ENCODE measurements at regions not wholly inside any gene's neighbourhood (a gene's known extent, or its start where the extent isn't known, plus 50 kb on each side); places are given as distances from the start of the nearest gene placed in this dataset.
"Not testable (repeated sequence)": the region's sequence is repeated elsewhere in the genome, so short reads cannot be mapped to it uniquely, and the experiment has no call there.

DNA sequence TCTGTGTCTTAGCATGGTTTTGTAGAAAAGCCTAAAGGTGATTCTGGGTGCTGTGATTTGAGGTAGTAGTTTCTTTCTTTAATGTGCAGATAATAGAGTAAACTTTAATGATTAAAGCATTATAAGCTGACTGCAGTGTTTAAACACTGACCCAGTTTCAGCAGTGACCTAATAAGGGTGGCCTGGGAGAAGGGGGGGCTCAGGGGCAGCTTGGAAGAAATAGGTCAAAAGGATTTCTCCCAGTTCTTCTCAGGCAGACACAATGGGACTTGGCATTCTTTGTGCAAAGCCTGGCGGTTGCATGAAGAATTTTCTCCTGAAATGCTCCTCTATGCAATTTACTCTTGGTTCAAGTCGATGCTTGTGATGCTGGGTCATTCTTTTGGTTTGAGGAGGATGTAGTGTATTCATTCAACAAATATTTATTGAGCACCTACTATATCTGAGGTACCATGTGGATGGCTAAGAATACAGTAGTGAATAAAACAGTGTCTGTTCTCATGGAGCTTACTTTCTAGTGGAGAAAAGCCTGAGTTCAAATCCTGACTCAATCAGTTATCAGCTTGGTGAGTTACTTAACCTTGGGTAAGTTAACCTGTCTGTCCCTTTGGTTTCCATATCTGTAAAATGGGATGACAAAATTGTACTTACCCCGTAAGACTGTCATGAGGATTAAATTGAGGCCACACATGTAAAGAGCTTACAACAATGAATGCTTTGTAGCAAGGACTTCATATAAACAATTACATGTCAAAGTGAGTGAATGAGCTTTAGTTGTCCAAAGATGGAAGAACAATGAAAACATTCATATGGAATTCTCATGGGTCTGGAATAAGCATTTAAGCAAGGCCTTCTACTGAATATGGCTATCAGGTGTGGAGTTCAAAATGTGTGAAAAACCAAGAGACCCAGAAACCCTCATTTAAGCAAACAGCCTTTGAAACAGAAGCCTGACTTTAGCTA is 210.2 kb downstream of the KCNRG start:
- in situ Hi-C loops (cut with MboI; ENCODE audit: low sequenced_read_pairs): no loop called here

DNA sequence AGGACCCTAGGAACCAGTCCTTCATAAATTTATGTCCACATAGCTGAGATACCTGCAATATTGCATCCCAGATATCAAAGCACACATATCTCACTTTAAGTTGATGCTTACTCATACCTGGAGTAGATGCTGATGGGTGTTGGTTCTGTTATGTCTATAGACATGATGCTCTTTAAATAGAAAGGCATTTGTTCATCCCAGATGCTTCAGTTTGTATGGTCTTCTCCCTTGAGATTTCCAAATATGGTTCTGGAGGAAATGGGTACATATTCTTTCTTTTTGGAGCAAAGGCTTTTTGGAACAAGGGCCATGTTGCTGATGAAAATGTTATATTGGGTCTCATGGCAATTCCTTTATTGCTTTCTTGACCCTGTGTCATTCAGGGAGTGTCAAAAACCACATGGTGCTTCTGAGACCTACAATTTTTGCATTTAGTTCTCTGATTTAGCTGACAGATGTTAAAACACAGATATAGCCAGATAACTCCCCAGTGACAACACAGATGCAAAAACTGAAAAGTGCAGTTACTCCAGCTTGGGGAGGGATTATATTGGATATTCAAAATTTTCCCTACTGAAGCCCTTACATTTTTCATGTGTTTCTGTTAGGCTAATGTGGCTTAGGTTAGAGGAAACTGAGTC is 211.4 kb downstream of the KCNRG start:
- in situ Hi-C loops (cut with MboI; ENCODE audit: low sequenced_read_pairs): no loop called here

DNA sequence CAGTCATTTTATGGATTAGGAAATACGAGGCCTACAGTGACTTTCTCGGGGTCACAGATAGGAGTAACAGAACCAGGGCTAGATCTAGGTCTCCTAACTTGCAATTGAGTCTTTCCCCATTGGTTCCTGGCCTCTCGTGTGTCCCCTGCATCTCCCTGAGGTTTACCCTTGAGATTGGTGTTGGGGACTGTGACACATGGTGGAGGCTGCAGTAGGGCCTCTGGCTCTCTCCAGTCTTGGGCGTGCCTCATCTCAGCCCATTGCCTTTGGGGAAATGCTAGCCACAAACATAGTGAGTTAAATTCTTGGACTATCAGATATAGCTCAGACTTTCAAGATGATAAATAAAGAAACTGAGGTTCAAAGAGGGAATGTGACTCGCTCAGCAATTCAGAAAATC is 212.1 kb downstream of the KCNRG start:
- in situ Hi-C loops (cut with MboI; ENCODE audit: low sequenced_read_pairs): no loop called here

DNA sequence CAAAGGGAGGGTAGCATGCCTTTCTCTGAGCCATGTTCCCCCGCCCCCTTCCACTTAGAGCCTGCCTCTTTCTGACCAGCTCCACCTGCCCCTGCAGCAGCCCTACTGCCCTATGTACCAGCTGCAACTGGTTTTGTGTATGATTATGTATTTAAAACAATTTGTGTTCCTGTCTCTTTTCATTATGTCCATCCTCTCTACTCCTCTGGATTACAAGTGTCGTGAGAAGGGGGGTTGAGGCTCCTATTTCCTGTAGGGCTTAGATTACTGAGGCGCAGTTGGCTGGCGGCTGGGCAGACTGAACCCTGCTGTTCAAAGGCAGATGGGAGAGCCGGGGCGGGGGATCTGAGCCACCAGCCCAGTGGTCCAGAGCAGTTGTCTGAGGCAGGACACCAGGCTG is 213.3 kb downstream of the KCNRG start:
- in situ Hi-C loops (cut with MboI; ENCODE audit: low sequenced_read_pairs): no loop called here

DNA sequence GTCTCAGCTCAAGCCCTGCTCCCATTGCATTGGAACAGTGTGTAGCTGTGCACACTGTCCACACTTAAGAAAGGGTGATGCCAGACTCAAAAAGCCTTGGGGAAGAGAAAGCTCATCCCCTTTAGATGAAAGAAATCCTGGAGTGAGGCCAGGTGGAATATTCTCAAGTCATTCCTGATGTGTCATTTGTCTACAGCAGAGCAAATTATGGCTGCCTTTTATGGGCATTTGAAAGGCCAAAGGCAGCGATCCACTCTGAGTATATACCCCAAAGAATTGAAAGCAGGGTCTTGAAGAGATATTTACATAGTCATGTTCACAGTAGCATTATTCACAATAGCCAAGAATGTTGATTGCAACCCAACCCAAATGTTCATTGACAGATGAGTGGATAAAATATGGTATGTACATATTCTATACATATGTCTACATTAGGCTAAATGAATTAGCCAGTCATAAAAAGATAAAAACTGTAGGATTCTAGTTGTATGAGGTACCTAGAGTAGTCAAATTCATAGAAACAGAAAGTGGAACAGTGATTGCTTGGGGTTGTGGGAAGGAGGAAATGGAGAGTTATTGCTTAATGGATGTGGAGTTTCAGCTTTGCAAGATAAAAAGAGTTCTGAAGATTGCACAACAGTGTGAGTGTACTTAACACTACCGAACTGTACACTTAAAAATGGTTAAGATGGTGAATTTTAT is 214.9 kb downstream of the KCNRG start:
- in situ Hi-C loops (cut with MboI; ENCODE audit: low sequenced_read_pairs): no loop called here

DNA sequence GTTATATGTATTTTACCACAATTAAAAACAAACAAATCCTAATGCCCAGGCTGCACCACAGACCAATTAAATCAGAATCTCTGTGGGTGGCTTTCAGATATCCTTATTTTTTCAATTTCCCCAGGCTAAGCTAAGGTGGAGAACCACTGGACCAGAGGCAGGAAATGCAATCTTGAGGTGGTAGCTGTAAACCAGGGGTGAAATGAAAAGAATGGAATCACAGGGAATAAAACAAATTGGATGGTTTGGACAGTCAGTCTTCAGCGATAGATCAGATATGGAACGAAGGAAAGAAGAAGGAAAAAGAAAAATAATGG is 215.4 kb downstream of the KCNRG start:
- in situ Hi-C loops (cut with MboI; ENCODE audit: low sequenced_read_pairs): no loop called here

DNA sequence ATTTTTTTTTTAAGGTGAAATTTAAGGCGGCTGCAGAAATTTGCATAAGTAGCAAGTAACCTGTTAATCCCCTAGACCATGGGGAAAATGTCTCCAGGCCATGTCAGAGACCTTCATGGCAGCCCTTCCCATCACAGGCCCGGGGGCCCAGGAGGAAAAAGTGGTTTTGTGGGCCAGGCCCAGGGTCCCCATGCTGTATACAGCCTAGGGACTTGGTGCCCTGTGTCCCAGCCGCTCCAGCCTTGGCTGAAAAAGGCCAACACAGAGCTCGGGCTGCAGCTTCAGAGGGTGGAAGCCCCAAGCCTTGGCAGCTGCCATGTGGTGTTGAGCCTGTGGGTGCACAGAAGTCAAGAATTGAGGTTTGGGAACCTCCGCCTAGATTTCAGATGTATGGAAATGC is 218.3 kb downstream of the KCNRG start:
- in situ Hi-C loops (cut with MboI; ENCODE audit: low sequenced_read_pairs): not testable (repeated sequence)

DNA sequence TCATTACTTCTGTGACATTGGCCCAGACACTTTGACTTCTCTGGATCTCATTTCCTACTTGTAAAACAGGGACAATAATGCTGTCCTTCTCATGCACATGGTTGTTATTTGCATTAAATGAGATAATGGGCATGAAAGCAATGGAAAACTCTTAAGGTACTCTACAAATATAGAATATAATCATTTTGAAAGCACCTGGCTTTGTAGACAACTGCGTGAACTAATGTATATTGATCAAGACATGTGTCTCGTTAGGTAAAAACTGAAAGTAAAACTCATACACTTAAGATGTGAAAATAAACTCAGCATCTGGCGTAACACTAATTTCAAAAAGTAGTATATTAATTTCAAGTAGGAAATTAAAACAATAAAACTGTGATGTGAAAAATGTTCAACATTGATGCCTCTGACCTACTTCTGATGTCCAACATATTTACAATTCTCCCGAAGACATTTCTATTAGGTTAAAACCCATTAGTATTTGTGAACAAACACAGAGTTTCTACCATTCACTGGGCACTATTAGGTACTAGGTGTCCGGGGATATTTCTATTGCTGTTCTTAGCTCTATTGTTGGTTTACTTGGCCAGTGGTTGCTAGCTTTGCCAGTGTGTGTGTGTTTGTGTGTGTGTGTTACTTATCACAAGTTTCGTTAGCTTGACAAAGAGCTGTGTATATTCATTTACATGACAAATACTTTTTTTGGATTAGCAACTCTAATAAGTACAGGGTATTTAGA is 220.5 kb downstream of the KCNRG start:
- in situ Hi-C loops (cut with MboI; ENCODE audit: low sequenced_read_pairs): no loop called here

DNA sequence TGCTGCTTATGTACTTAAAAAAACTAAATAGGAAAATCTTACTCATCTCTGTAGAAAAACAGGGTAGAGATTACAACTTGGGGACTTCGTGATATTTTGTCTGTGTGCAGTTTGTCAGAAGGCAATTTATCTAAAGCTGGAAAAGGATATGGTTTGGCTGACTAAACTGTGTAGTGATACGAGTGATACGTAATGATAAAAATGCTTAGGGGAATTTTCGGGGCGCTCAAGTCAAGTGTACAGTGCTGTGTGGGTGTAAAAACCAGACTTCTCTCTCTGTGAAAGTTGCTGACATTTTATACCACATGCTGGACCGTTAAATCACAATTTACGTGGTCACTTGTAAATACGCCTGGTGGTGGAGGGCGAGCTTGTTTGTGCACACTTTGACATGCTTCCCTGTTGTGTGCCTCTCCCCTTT is 221.7 kb downstream of the KCNRG start:
- in situ Hi-C loops (cut with MboI; ENCODE audit: low sequenced_read_pairs): no loop called here

DNA sequence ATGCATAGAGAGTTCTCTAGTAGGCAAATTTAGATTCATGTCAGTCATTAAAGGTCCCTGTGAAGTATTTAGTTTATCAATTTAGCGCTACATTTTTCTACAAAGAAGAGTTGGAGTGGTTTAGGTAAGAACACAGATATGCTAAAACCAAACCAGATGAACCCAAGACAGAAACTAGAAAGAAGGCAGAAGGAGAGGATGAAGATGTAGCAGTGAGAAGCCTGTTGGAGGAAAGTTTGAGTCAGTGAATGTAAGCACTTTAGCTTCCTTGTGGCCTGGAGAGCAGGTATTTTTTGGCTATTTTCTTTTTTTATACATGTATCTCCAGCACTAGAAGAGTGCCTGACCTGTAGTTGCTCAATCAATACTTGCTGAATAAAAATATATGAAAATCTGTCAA is 223.7 kb downstream of the KCNRG start:
- in situ Hi-C loops (cut with MboI; ENCODE audit: low sequenced_read_pairs): no loop called here

DNA sequence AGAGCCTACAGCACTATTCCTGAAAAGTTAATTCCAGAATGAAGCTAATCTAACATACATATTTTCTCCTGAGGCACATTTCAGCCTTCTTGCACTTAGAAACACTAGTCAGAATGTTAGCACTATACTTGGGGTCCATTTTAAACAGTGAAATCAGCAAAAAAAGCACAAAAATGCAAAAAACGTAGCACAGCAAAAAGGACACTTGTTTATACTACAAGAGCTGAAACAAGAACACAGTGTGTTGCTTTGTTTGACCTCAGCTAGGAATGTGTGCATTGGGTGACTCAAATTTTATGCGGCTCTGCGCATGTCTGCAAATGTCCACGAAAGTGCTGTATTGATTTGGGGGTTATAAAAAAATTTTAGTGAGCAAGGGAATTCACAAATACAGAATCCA is 226.2 kb downstream of the KCNRG start:
- in situ Hi-C loops (cut with MboI; ENCODE audit: low sequenced_read_pairs): no loop called here

DNA sequence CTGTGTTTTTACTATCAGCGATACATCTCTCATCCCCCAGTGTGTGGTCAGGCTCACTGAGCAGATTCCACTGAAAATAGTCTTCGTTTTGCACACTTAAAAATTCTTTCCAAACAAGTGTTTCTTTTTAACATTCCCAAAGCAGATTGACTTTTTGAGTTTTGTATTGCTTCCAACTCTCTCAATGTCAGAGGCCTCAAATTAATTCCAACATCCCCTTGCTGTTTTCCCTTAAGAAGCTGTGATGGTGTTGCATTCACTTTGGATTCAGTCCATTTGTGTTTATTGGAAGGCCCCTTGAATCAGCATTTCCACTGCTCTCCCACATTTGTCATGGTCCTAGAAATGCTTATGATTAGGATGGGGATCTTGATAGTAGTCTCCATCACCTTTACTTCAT is 228.7 kb downstream of the KCNRG start:
- in situ Hi-C loops (cut with MboI; ENCODE audit: low sequenced_read_pairs): no loop called here

DNA sequence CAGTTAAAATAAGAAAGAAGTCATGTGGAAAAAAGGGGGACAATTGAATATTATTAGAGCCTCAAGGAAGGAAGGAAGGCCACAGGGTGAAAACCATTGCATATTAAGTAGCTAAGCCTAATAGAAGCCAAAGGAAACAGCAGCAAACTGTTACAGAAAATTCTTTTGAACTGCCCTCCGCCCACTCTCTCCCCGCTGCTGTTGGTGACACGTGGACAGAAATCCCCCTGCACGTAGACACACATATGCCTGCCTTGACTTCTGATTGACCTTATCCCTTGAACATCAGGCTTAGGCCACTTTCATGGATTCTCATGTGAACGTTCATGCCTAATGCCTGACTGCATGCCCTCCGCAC is 229.1 kb downstream of the KCNRG start:
- in situ Hi-C loops (cut with MboI; ENCODE audit: low sequenced_read_pairs): no loop called here

DNA sequence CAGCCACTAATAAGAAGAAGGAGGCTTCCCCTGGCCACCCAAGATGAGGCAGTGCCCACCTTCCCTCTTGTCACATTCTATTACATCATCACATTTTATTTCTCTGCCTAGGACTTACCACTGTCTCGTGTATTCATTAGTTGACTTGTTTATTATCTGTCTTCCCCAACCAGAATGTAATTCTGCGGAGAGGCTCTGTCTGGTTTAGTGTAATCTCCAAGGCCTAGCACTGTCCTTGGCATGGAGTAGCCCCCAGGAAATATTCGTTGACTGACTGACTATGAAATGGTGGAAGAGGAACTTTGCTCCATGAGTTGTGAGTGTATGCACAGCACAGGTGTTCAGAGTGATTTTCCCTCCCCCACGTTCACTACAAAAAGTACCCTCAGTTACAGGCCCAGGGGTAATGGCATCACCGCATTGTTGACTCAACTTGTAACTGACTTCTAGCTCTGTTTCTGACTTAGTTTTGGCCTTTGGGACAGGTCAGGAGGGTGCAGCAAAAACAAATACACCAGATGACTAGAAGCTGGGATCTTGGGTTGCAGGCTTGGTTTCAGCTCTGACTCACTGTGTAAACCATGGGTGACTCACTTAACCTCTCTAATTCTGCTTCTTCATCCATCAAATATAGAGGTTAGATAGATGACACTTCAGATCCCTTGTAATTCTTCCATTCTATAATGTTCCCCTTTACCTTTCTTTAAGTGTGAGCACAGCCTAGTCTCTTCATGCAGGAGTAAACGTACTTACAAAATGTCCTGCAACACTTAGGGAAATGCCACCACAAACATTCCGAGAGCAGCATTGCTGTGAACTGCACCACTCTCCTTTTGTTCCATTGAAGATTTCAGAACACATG is 229.7 kb downstream of the KCNRG start:
- in situ Hi-C loops (cut with MboI; ENCODE audit: low sequenced_read_pairs): no loop called here

DNA sequence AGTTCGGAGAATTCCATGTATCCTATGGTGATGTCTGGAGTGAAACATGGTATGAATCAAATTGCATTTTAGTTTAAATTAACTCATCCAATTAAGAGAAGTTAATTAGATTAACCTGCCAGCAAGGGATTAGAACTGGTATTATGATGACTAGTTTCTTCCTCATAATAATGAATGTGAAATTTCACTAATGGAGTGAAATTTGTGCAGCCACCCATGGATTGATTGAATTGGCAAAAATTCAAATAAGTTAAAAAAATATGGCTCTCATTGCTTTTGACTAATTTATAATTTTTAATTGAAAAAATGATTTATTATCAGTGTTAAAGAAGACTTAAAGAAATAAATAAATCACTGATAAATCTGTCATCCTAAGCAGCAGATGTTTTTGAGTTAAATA is 232.0 kb downstream of the KCNRG start:
- in situ Hi-C loops (cut with MboI; ENCODE audit: low sequenced_read_pairs): no loop called here

DNA sequence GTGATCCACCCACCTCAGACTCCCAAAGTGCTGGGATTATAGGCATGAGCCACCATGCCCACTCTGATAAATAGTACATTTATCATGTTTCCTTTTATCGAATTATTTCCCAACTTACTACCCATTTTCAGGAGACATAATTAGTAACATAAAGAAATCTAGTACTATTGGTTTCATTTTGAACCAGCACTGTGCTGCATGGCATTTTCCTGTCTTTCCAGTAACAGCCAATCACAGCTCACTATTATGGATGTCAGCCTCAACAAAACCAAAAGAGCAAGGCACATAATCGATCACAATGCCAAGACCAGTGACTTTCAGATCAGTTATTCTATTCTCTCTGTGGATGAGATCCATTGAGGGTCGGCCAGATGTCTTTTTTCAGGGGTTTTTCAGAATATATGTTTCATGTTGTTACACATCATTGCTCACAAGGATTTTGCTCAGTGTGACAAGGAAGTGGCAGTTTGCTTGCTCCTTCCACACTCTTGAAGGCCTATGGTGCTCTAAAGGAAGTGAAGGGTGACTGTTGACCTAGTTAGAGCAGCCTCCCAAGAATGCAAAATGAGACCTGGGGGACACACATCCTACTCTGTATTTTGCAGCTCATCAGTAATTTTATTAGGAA is 233.4 kb downstream of the KCNRG start:
- in situ Hi-C loops (cut with MboI; ENCODE audit: low sequenced_read_pairs): no loop called here

DNA sequence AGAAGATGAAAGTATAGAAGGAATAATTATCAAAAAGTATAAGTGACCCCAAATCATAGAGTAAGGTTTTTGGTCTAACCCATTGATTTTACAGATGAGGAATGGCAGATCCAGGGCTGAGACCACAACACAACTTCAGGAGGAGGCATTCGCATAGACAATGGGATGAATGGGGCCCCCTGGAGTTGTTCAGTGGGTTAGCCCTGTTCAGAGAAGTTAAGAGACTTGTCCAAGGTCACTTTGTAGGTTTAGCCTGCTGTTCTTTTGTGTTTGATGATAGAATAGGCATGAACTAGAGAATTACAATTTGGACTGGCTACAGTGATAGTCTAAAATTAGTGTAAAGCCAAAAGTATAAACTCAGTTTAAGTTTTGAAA is 233.9 kb downstream of the KCNRG start:
- in situ Hi-C loops (cut with MboI; ENCODE audit: low sequenced_read_pairs): no loop called here

DNA sequence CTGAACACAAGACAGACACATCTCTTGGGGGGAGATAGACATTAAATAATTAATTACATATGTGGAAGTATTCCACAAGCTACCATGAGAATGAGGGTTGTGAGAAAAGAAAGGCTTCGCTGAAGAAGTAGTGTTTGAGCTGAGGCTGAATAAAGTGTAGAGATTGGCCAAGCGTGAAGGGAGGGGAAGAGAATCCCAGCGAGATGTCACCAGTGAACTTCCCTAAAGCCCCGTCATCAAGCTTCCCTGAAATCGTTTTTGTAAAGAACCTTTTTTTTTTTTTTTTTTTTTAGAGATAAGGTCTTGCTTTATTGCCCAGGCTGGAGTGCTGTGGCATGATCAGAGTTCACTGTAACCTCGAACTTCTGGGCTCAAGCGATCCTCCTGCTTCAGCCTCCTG is 235.2 kb downstream of the KCNRG start:
- in situ Hi-C loops (cut with MboI; ENCODE audit: low sequenced_read_pairs): no loop called here

DNA sequence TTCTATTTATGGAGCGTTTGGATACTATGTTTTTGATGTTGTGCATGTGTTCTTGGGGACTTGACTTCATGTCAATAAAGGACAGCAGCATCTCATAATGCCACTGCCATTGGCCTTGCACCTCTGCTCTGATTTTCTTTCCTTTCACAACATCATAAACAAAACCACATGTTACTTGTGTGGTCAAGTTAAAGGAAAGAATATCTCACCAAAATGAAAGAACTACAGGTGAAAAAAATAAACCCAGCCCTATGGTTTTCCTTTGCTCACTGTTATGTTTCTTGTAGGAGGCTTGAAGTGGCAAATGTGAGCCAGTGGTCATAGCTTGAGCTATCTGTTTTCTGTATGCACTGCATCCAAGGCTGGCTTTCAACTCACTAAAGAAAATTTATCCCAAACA is 240.4 kb downstream of the KCNRG start:
- in situ Hi-C loops (cut with MboI; ENCODE audit: low sequenced_read_pairs): no loop called here

All from HL-60/S4 (cell line).